T-helper 2 cell treated with Interferon-gamma antibody and Interleukin-4, amounts not matched to agents 5 μg/mL and 100 μg/mL, for 36 hours (primary cell): ENCODE measurements at regions not wholly inside any gene's neighbourhood (a gene's known extent, or its start where the extent isn't known, plus 50 kb on each side); places are given as distances from the start of the nearest gene placed in this dataset.
"Not testable (repeated sequence)": the region's sequence is repeated elsewhere in the genome, so short reads cannot be mapped to it uniquely, and the experiment has no call there.

Source experiments
- DNase-seq: peaks from one replicate; pipeline ENCODE4 v3.0.0; 2021; ENCODE audit warnings: low spot score
- H3K27ac Mint-ChIP-seq: one replicate; pipeline ENCODE4 v1.8.0; 2021; ENCODE audit warnings: mild to moderate bottlenecking, mixed read lengths
- H3K27me3 Mint-ChIP-seq: one replicate; pipeline ENCODE4 v1.8.0; 2021; ENCODE audit warnings: low read depth, mixed read lengths
- H3K36me3 Mint-ChIP-seq: one replicate; pipeline ENCODE4 v1.8.0; 2021; ENCODE audit warnings: low read depth, mixed read lengths
- H3K4me1 Mint-ChIP-seq: one replicate; pipeline ENCODE4 v1.8.0; 2021; ENCODE audit warnings: low read depth, mixed read lengths
- H3K4me3 Mint-ChIP-seq: one replicate; pipeline ENCODE4 v1.8.0; 2022; ENCODE audit warnings: mild to moderate bottlenecking, moderate library complexity, mixed read lengths
- H3K9me3 Mint-ChIP-seq: one replicate; pipeline ENCODE4 v1.8.0; 2021; ENCODE audit warnings: mixed read lengths

- Mint-ChIP-seq H3K36me3 (peaks cover 55% of the 10 kb centered on the region), H3K9me3 (peaks cover 66% of the 10 kb centered on the region)
Observed at GRCh38 chr5:94102849-94103248, 361.4 kb upstream of the POU5F2 start.

GRCh38 chr5:94097384-94097783, 356.0 kb upstream of the POU5F2 start:
- H3K27me3 Mint-ChIP-seq, H3K4me1 Mint-ChIP-seq, DNase-seq, H3K4me3 Mint-ChIP-seq, H3K27ac Mint-ChIP-seq: not testable (repeated sequence)
- peaks cover 38% of the 10 kb centered on the region for H3K9me3 Mint-ChIP-seq
- H3K36me3 Mint-ChIP-seq = peaks cover 33% of the 10 kb centered on the region

More at GRCh38 chr5:94102849-94103248, 361.4 kb upstream of the POU5F2 start:
- no peaks in the 10 kb centered on the region for H3K27me3 Mint-ChIP-seq
- H3K27ac Mint-ChIP-seq = no peak overlapping the region
- H3K4me3 Mint-ChIP-seq = no peak overlapping the region
- H3K4me1 Mint-ChIP-seq = peaks cover 12% of the 10 kb centered on the region
- DNase-seq = no peak

GRCh38 chr5:94094793-94095441, 353.5 kb upstream of the POU5F2 start:
- H3K36me3 Mint-ChIP-seq = peaks cover 20% of the 10 kb centered on the region
- no peaks in the 10 kb centered on the region for H3K27me3 Mint-ChIP-seq
- H3K27ac Mint-ChIP-seq = no peak overlapping the region
- no peaks in the 10 kb centered on the region for H3K4me1 Mint-ChIP-seq
- peaks cover 24% of the 10 kb centered on the region for H3K9me3 Mint-ChIP-seq
- no peak overlapping the region for H3K4me3 Mint-ChIP-seq
- DNase-seq = no peak

- H3K27me3 Mint-ChIP-seq = no peaks in the 10 kb centered on the region
- no peaks in the 10 kb centered on the region for H3K4me1 Mint-ChIP-seq
- H3K27ac Mint-ChIP-seq = no peak overlapping the region
- peaks cover 13% of the 10 kb centered on the region for H3K36me3 Mint-ChIP-seq
- H3K4me3 Mint-ChIP-seq = no peak overlapping the region
- DNase-seq = no peak
- H3K9me3 Mint-ChIP-seq = peaks cover 16% of the 10 kb centered on the region
Observed at GRCh38 chr5:94093300-94093699, 351.9 kb upstream of the POU5F2 start.

- H3K36me3 Mint-ChIP-seq, H3K4me1 Mint-ChIP-seq, DNase-seq, H3K9me3 Mint-ChIP-seq, H3K4me3 Mint-ChIP-seq, H3K27me3 Mint-ChIP-seq, H3K27ac Mint-ChIP-seq: not testable (repeated sequence)
Observed at GRCh38 chr5:94086635-94087034, 345.2 kb upstream of the POU5F2 start.

GRCh38 chr5:94086194-94086593, 344.8 kb upstream of the POU5F2 start:
- H3K27me3 Mint-ChIP-seq = no peaks in the 10 kb centered on the region
- H3K4me1 Mint-ChIP-seq = no peaks in the 10 kb centered on the region
- no peak overlapping the region for H3K27ac Mint-ChIP-seq
- no peak overlapping the region for H3K4me3 Mint-ChIP-seq
- H3K9me3 Mint-ChIP-seq = no peaks in the 10 kb centered on the region
- no peak for DNase-seq
- no peaks in the 10 kb centered on the region for H3K36me3 Mint-ChIP-seq

GRCh38 chr5:94082405-94082804, 341.0 kb upstream of the POU5F2 start:
- Mint-ChIP-seq H3K27me3 (no peaks in the 10 kb centered on the region), H3K4me1 (no peaks in the 10 kb centered on the region)

GRCh38 chr5:94081088-94081487, 339.7 kb upstream of the POU5F2 start:
- no peak overlapping the region for H3K4me3 Mint-ChIP-seq
- no peak for DNase-seq
- no peaks in the 10 kb centered on the region for H3K9me3 Mint-ChIP-seq
- H3K36me3 Mint-ChIP-seq = no peaks in the 10 kb centered on the region
- H3K27me3 Mint-ChIP-seq = no peaks in the 10 kb centered on the region
- H3K4me1 Mint-ChIP-seq = no peaks in the 10 kb centered on the region
- H3K27ac Mint-ChIP-seq = no peak overlapping the region

More at GRCh38 chr5:94082405-94082804, 341.0 kb upstream of the POU5F2 start:
- DNase-seq = no peak
- Mint-ChIP-seq H3K9me3 (no peaks in the 10 kb centered on the region), H3K36me3 (no peaks in the 10 kb centered on the region), H3K4me3 (no peak overlapping the region), H3K27ac (no peak overlapping the region)

GRCh38 chr5:94080390-94080789, 339.0 kb upstream of the POU5F2 start:
- H3K4me3 Mint-ChIP-seq = no peak overlapping the region
- no peaks in the 10 kb centered on the region for H3K36me3 Mint-ChIP-seq
- H3K27me3 Mint-ChIP-seq = no peaks in the 10 kb centered on the region
- no peak overlapping the region for H3K27ac Mint-ChIP-seq
- no peaks in the 10 kb centered on the region for H3K9me3 Mint-ChIP-seq
- DNase-seq = no peak
- no peaks in the 10 kb centered on the region for H3K4me1 Mint-ChIP-seq

GRCh38 chr5:94072116-94072515, 330.7 kb upstream of the POU5F2 start:
- Mint-ChIP-seq H3K27me3 (no peaks in the 10 kb centered on the region), H3K27ac (no peak overlapping the region), H3K9me3 (peaks cover 9% of the 10 kb centered on the region), H3K4me1 (no peaks in the 10 kb centered on the region), H3K36me3 (peaks cover 10% of the 10 kb centered on the region), H3K4me3 (no peak overlapping the region)
- no peak for DNase-seq

- Mint-ChIP-seq H3K27me3 (no peaks in the 10 kb centered on the region), H3K27ac (no peak overlapping the region), H3K4me1 (no peaks in the 10 kb centered on the region), H3K9me3 (peaks cover 53% of the 10 kb centered on the region), H3K4me3 (no peak overlapping the region), H3K36me3 (peaks cover 21% of the 10 kb centered on the region)
- DNase-seq = no peak
Observed at GRCh38 chr5:94066437-94067207, 325.2 kb upstream of the POU5F2 start.

GRCh38 chr5:94064025-94064424, 322.6 kb upstream of the POU5F2 start:
- peaks cover 53% of the 10 kb centered on the region for H3K9me3 Mint-ChIP-seq
- DNase-seq = no peak
- H3K4me1 Mint-ChIP-seq = no peaks in the 10 kb centered on the region
- no peak overlapping the region for H3K4me3 Mint-ChIP-seq
- H3K27ac Mint-ChIP-seq = no peak overlapping the region
- no peaks in the 10 kb centered on the region for H3K27me3 Mint-ChIP-seq
- H3K36me3 Mint-ChIP-seq = peaks cover 25% of the 10 kb centered on the region

GRCh38 chr5:94057655-94058054, 316.3 kb upstream of the POU5F2 start:
- H3K4me1 Mint-ChIP-seq = peaks cover 2% of the 10 kb centered on the region
- no peaks in the 10 kb centered on the region for H3K27me3 Mint-ChIP-seq
- no peak overlapping the region for H3K27ac Mint-ChIP-seq
- no peak for DNase-seq
- no peak overlapping the region for H3K4me3 Mint-ChIP-seq
- H3K36me3 Mint-ChIP-seq = peaks cover 7% of the 10 kb centered on the region
- peaks cover 6% of the 10 kb centered on the region for H3K9me3 Mint-ChIP-seq

GRCh38 chr5:94057217-94057616, 315.8 kb upstream of the POU5F2 start:
- Mint-ChIP-seq H3K4me3 (no peak overlapping the region), H3K27me3 (no peaks in the 10 kb centered on the region), H3K27ac (no peak overlapping the region), H3K36me3 (peaks cover 7% of the 10 kb centered on the region), H3K4me1 (peaks cover 2% of the 10 kb centered on the region), H3K9me3 (peaks cover 4% of the 10 kb centered on the region)
- no peak for DNase-seq
